Activated T-helper 9 cell treated with anti-CD3 and anti-CD28 coated beads, Interleukin-2, amount 50 U/mL, for 16 hours (primary cell): ENCODE measurements at regions not wholly inside any gene's neighbourhood (a gene's known extent, or its start where the extent isn't known, plus 50 kb on each side); places are given as distances from the start of the nearest gene placed in this dataset.

Source experiments
- DNase-seq: peaks from one replicate; pipeline ENCODE4 v3.0.0-alpha.2; 2020; ENCODE audit warnings: low read depth

DNA sequence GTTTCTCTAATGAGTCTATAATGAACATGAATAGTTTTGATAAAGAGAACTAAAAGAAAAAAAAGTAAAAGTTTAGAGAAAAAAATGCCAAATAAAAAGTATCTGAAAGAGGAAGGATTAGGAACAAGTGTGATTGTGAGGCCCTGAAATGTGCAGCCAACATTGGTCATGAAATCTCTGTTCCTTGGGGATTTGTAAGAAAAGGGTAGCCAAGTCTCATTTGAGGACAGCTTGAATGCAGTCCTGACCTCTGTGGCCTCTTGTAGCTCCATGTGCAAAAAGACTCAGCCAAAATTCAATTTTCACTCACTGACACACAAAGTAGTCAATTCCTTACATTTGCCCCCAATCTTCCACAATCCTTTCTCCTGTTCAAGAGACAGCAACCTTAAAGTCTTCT, 167.9 kb downstream of the KLF12 start:
- DNase-seq: no peak

DNA sequence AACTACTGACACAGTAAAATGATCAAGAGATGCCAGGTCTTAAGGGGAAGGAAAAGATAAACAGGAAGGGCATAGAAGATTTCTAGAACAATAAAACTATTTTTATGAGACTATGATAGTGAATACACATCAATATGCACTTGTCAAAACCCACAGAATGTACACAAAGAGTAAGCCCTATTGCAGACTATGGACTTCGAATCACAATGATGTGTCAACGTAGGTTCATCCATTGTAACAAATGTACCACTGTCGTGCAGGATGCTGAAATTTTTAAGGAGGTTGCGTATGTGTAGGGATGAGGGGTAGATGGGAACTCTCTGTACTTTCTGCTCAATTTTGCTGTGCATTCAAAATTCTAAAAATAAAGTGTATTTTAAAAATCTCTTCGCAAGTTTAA, 171.9 kb downstream of the KLF12 start:
- DNase-seq: no peak

DNA sequence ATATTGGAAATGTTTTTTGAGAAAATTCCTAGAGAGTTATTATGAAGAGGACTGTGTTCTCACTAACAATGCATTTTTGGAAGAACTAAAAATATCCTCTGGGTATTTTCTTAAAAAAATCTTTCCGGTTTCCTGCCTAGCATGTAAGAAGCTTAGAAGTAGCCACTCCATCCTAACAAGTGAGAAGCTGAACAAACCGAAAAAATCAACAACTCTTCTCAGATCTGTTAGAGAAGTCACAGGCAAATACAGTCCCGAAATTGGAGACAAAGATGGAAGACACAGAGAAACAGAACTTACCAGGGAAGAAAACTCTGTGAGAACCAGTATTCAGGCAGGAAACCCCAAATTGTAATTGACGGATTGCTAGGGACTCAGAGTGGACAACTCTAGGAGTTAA, 173.0 kb downstream of the KLF12 start:
- no peak for DNase-seq

DNA sequence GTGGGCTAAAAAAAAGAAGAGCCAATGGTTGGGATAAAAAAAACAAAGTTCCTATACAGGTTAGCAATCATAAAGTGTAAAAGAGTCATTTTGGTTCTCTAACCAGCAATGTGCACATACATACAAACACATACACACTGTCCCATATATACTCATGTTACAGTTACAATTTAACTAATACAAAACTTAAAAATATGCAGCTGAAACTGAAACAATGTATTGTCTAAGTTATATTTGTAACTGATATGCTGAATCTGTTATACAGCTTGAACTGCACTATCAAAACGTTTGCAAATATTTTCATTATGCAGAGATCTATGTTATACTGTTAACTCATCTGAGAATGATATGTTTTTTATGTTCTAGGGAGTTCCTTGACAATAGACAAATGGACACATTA, 173.7 kb downstream of the KLF12 start:
- DNase-seq: no peak

DNA sequence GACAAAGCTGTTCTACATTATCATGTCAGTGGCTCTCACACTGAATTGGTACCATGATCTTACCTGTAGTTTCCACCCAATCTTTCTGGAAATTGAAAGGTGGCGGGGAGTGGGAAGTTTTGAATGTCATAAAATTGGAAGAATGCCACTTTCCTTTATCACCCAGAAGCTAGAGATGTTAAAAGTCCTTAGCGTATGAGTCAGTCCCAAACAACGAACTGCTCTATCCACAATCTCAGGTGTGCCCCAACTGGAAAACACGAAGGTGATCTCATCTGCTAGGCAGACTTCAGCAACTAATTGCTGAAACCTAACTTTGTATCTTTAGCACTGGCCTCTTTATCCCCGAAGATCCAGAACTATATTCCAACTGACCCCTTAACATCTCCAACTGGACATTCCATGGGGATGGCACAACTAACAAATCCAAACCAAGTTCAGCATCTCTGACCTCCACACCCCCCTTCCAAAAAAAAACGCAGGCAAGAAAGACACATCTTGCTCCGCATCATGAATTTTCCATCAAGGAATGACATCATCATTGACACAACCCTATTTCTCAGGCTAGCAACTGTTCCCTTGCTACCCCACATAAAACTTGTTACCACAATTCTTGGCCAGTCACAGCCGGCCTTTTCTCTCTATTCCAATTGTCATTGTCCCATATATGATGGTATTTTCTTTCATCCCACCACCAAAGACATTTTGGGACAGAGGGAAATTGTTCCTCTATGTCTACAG, 175.4 kb downstream of the KLF12 start:
- DNase-seq: no peak

DNA sequence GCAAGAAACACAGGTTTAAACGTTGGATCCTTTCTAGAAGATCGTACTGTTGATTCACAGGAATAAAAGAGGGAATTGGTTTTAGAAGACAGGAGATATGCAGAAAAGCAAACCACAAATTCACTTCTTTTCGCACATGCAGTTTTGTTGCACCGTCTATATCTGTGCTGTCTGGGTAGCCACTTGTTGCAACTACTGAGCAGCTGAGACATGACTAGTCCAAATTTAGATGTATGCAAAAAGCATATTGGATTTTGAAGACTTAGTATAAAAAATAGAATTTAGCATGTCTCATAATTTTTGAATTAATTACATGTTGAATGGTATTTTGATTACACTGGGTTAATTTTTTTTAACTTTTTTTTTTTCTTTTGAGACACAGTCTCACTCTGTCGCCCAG, 176.3 kb downstream of the KLF12 start:
- DNase-seq: no peak

DNA sequence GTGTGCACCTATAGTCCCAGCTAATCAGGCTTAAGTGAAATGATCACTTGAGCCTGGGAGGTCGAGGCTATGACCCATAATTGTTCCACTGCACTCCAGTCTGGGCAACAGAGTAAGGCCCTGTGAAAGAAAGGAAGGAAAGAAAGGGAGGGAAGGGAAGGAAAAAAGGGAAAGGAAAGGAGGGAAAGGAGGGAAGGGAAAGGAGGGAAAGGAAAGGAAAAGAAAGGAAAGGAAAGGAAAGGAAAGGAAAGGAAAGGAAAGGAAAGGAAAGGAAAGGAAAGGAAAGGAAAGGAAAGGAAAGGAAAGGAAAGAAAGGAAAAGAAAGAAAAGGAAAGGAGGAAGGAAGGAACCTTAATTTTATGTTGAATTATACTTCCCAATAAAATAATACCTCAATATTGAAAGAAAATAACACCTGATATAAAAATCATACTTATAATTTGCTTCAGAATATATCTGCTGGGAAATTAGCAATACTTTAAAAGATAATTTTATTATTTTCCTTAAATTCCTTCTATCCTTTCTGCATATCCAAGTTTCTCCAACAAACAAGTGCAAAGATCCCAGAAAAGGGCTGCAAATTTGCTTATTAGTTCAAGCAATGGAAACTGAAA, 177.3 kb downstream of the KLF12 start:
- no peak for DNase-seq

DNA sequence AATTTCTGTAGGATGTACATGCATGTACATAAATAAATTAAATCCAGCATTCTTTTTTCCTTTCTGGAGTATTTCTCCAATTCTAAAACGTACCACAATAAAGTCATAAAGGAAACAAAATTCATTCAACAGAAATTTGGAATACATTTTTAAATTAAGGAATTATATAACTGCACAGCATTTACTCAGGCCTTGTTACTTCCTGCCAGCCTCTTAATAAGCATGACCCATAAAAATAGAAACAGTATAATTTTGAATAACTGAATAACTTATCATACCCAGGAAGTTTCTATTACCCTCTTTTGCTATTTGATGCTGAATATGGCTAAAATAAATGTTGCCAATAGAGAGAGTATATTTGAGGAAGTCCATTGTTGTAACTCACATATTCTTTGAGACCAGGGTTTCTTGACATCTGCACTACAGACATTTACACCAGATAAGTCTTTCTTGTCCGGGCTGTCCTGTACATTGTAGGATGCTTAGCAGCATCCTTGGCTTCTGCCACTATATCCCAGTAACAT, 178.2 kb downstream of the KLF12 start:
- no peak for DNase-seq

DNA sequence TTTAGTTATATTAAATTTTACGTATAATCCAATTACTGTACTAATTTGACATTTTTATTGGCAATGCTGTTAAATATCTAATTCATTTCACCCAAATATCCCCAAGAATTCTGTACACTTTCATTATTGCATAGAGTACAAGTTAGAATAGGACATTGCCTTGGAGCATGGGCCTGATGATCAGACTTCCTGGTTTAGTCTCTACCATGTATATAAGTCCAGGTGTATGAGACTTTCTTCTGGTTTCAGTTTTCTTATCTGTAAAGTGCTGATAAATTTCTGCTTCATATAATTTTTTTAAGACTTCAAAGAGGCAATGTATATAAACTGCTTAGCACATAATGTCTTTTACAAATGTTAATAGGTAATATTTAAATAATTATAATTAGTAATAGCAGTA, 179.4 kb downstream of the KLF12 start:
- no peak for DNase-seq

DNA sequence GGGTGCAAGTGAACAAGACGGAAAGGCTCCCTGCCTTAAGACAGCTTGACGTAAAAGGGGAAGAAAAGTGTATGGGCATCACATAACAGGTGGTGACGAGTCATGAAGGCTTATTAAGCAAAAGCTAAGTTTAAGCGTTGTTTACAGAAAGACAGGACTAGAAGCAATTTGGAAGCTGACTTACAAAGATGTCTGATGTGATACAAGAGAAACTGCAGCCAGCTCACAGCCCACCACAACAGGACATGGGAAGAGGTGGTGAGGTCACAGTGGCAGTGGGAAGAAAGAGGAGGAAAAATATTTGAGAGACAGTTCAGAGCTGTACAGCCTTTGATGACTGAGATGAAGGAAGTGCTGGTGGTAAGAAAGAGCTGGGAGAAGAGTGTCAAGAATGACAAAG, 181.6 kb downstream of the KLF12 start:
- DNase-seq: no peak

DNA sequence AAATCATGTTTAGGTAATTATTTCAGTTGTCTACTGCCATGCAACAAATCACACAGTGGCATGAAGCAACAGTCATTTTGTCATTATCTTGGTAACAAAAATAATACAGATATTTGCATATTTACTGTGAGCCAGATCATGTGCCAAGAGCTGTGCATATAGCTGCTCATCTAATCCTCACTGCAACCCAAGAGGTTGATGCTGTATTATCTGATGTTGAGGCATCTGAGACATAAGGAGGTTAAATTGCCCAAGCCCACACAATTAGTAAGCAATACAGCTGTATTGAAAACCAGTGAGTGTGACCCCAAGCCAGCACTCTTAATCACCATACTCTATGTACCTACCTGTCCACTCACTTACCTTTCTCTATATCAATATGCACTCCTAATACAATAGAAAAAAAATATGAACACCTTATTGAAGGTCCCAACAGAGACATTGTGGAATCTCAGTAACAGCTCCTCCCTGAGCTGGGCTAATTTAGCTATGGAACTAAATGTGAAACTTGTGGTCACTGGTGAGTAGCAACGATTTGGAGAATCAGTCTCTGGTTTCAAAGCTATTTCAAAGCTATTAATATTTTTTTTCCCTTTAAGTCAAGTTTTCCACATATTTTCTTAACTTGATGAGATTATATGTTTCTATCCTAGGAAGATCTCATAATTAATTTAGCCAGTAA, 185.2 kb downstream of the KLF12 start:
- DNase-seq: no peak

DNA sequence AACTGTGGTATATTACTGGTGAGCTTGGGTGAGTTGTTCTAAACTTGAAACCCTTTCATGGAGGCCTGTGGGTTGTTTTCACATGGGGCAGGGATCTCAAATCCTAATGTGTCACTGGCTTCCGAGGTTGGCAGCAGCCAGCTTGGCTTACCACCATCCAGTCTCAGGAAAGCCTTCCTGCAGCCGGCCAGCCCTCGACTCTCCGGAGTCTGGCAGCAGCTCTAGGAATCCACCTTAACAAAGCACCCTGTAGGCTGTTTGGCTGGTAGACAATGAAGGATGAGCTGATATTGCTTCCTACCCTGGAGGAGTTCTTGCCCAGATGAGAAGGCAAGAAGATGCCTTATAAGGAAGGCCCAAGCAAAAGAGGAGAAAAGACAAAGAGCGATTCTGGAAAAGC, 188.3 kb downstream of the KLF12 start:
- DNase-seq: no peak

DNA sequence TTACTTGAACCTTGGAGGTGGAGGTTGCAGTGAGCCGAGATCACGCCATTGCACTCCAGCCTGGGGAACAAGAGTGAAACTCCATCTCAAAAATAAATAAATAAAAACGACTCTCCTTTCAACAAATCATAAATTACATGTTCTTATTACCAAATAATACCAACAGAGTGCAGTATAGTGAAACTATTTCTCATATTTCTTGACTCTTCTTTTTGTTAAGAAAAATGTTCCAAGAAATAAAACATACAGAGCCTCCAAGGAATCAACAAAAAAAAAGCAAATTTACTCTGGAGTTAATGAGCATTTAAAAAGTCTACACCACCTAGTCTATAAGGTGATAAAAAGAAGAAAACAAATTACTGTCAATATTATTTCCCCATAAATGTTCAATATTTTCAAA, 188.8 kb downstream of the KLF12 start:
- DNase-seq: no peak

DNA sequence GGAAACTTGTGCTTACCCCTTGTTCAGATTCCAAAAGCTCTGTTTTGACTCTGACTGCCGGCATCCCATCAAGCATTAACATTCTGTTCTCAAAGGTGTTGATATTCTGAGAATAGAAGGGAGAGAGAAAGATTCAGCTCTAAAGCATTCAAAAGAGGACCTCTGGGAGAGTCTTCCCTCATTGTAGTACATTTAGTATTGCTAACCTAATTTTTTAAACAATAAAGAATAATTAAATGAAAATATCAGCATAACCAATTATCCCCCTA, 190.3 kb downstream of the KLF12 start:
- DNase-seq: no peak

DNA sequence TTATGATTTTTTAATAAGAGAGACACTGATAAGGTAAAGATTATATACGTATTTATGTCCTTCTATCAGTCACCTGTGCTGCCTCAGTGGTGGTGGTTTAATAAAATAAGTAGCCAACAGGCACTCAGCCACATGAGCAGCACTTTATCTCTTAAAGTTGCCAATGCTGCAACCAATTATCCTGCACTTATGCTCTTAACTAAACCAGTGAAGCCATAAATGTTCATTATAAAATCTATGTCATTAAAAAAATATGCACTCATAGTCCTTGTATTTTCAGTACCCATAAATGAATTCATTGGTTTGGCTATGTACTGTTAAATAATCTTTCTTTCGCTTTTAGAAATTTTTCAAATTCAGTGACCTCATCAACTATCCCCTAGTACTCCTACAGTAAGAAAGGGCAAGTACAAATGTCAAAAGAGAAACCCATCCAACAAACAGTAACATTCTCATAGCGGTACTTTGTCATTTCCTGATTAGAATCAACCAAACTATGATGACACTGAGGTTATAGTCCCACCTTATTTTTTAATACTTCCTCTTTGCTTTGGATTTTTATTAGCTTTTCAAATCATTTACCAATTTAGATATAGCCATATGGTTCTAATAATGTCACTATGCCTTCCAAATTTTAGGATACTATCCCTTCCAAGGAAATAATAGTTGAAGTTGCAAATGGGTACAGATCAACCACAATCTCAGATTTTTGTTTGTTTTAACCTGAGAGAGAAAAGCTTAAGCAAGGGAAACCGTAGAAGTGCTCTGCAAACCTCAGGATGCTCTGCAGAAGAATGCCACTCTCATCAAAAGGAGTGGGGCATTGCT, 190.9 kb downstream of the KLF12 start:
- DNase-seq: no peak

DNA sequence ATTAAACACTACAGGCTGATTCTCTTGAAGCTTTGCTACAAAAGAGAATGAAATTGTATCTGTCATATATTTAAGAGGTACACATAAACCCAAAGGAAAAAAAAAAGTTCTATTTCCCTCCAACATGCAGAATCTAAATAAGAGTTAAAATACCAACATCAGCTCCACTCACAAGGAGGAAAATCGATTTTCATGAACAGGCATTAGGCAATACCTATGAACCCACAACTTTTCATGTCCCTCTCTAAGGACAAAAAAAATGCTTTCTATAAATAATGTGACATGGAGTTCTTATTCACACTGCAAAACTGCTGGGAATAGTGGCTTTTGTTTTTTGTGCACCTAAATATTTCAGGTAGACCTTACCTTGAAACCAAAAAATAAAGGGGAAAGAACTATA, 192.5 kb downstream of the KLF12 start:
- DNase-seq: no peak

DNA sequence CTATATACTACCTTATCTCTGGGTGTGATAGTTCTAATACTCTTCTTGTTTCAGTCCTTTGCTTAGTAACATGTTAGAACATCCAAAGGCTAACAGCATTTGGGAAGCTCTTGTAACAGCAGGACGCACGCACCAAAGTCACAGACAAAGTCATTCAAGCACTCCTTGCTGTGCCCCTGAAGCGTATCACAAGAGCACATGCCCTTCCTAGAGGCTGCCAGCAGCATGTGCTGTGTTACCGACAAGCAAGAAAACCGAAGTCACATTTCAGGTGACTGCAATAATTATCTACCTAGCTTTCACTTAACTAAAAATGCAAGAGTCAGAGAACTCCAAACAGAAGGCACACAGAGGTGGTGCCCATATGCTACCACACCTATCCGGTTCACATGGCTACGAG, 194.1 kb downstream of the KLF12 start:
- DNase-seq: no peak

DNA sequence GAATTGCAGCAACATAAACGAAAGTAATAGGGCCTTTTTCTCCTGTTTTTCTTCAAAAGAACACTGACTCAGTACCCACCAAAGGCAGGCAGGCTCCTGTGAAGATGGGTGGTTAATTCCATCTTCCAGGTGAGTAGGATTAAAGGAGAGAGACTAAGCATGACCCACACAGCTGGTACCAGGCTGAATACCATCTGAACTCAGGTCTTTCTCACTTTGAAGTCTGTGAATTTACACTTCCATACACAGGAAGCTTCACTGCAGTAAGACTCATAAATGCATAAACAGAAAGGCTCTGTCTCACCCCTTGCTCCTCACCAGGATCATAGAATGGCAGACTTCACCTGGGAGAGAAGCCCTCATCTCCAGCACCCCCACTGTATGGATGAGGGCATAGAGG, 194.6 kb downstream of the KLF12 start:
- DNase-seq: no peak

DNA sequence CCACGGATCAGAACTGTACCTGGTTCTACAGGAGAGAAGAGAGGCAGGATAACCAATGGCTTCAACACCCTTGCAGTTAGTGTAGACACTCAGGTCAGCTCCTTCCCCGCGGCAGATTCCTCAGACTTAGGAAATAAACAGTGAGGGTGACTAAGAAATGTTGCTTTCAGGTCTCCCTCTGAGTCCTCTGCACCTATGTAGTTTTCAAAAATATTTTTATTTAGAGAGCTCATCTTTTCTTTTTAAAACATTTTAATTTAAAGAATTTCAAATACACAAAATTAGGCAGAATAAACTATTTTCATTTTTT, 195.2 kb downstream of the KLF12 start:
- DNase-seq: no peak

DNA sequence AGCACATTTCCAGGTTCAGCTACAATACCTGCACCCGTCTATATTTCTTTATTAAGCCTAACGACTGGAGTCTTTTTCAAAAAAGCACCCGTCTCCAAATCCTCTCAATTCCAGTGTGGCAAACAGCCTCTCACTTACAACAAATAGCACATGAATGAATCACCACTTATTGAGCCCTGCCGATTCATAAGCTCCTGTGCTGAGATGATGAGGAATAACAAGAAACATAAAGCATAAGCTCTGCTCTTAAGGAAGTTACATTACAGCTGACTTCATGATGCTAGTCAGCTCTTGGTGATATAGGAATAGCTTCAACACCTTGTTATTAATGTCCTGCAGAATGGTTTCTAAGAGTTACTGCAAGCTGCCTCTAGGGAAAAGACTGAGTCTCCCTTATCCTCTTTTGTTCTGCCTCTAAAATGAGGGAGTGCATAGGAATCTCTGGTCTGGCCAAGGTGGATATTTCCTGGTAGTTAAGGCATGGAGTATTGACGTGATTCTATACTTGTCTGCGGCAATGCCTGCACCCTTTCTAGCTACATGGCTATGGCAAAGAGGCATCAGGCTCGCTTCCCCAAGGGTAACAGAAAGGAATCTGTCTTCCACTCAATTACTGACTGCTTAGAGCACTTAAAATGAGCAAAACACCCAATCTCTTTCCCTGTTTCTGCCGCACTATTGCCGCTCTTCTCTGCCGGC, 195.7 kb downstream of the KLF12 start:
- no peak for DNase-seq

DNA sequence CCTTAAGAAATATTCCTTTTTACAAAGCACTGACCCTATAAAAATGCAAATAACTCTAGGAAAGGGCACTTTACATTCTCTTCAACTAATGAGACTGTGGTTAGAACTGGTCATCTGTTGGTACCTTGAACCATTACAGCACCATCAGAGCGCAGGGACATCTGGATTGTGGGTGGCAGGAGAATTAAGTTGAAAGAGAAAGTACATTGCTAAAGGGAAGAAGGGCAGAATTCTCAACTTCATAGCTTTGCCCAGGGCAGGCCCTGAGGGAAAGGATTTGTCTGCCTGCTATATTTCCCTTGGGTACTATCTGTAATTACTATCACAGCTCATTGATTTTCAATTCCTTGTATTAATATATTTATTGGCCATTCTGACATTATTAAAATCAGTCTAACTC, 196.8 kb downstream of the KLF12 start:
- no peak for DNase-seq

DNA sequence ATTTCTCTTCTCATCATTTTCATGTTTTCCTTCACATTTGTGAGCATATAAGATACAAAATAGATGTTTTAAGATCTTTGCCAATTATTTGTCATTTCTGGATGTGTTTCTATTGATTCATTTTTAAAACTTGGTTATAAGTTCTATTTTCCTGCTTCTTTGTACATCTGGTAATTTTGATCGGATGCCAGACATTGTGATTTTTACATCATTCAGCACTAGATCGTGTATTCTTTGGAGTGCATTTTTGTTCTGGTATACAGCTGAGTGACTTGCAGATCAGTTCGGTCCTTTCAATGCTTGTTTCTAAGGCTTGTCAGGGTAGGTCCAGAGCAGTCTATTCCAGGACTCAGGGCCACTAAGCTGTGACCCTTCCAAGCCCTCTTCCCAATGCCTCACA, 198.2 kb downstream of the KLF12 start:
- no peak for DNase-seq
